H1 (cell line): ENCODE measurements at regions not wholly inside any gene's neighbourhood (a gene's known extent, or its start where the extent isn't known, plus 50 kb on each side); places are given as distances from the start of the nearest gene placed in this dataset.

ENCODE experiments used
- CTCF ChIA-PET: fragments of 300-600 bp; sonication (Branson Sonifier 250); formaldehyde crosslinking; loops from one replicate; lab custom pipeline; 2021; ENCODE audit not compliant: partially characterized antibody; lab: Charles Lee
- POLR2A ChIA-PET: fragments of 300-600 bp; sonication (Branson Sonifier 250); formaldehyde crosslinking; loops from one replicate; lab custom pipeline; 2021; ENCODE audit warnings: inconsistent platforms; ENCODE audit not compliant: partially characterized antibody; lab: Charles Lee
- DNase-seq, 2 experiments: peaks; one replicate each; pipeline versions ENCODE4 v3.0.0 to v3.0.0-alpha.2; 2010 to 2022; ENCODE audit warnings: low spot score in 2 of 2, low read depth in 1 of 2, mixed read lengths in 1 of 2
- FAIRE-seq: peaks from 2 replicates; lab custom pipeline; 2011; peaks lifted over from hg19 to GRCh38; lab: Jason Lieb, UNC
- H2AFZ ChIP-seq: 2 replicates; pipeline ENCODE4 v1.8.1; 2012; ENCODE audit warnings: low read length, inconsistent platforms
- H2AK5ac ChIP-seq: 2 replicates; pipeline ENCODE4 v1.6.1; 2013; ENCODE audit warnings: low read depth, low read length
- H2BK120ac ChIP-seq: replicated peaks from 2 replicates; pipeline ENCODE3; 2013; ENCODE audit warnings: low read depth, low read length, inconsistent platforms
- H2BK12ac ChIP-seq: 2 replicates; pipeline ENCODE4 v1.6.1; 2013; ENCODE audit warnings: low read depth, low read length
- H2BK15ac ChIP-seq: 2 replicates; pipeline ENCODE4 v1.6.1; 2013; ENCODE audit warnings: low read length
- H2BK20ac ChIP-seq: 2 replicates; pipeline ENCODE4 v1.6.1; 2013; ENCODE audit warnings: low read length
- H2BK5ac ChIP-seq: 2 replicates; pipeline ENCODE4 v1.6.1; 2013; ENCODE audit warnings: low read depth, low read length
- H3K14ac ChIP-seq: 2 replicates; pipeline ENCODE4 v1.6.1; 2013; ENCODE audit warnings: inconsistent platforms; ENCODE audit not compliant: insufficient read length
- H3K18ac ChIP-seq: 2 replicates; pipeline ENCODE4 v1.6.1; 2013; ENCODE audit warnings: low read length; ENCODE audit errors: extremely low read depth
- H3K23ac ChIP-seq: 2 replicates; pipeline ENCODE4 v1.6.1; 2013; ENCODE audit warnings: inconsistent platforms; ENCODE audit not compliant: insufficient read length
- H3K23me2 ChIP-seq: 2 replicates; pipeline ENCODE4 v1.6.1; 2013; ENCODE audit warnings: low read depth, low read length
- H3K27ac ChIP-seq: 2 replicates; pipeline ENCODE4 v1.6.1; 2011; ENCODE audit warnings: low read depth, low read length, inconsistent platforms
- H3K27me3 ChIP-seq, 4 experiments: replicated peaks in 1 of 4; 1 replicate in 1 of 4; 2 replicates in 3 of 4; pipeline versions ENCODE4 v1.6.1 to v1.8.1; 2011 to 2013; ENCODE audit warnings: low read length in 3 of 4, mild to moderate bottlenecking in 3 of 4, inconsistent platforms in 2 of 4, mixed read lengths in 2 of 4, moderate library complexity in 1 of 4; ENCODE audit not compliant: control insufficient read depth in 3 of 4, insufficient read depth in 3 of 4; ENCODE audit errors: extremely low read depth in 1 of 4
- H3K36me3 ChIP-seq, 4 experiments: 2 replicates each; pipeline versions ENCODE4 v1.6.1 to v1.8.1; 2011 to 2013; ENCODE audit warnings: mild to moderate bottlenecking in 4 of 4, low read length in 3 of 4, moderate library complexity in 2 of 4, control low read depth in 1 of 4, inconsistent platforms in 1 of 4; ENCODE audit not compliant: insufficient read depth in 4 of 4, control insufficient read depth in 2 of 4
- H3K4ac ChIP-seq: replicated peaks from 2 replicates; pipeline ENCODE3; 2013; ENCODE audit warnings: low read length, low read depth, mixed read lengths, inconsistent platforms; ENCODE audit not compliant: insufficient read length
- H3K4me1 ChIP-seq, 4 experiments: replicated peaks in 1 of 4; 1 replicate in 1 of 4; 2 replicates in 3 of 4; pipeline versions ENCODE4 v1.6.1 to v1.8.1; 2011 to 2013; ENCODE audit warnings: low read length in 3 of 4, inconsistent platforms in 2 of 4, mixed read lengths in 1 of 4; ENCODE audit not compliant: insufficient read depth in 4 of 4, control insufficient read depth in 3 of 4
- H3K4me2 ChIP-seq, 2 experiments: 2 replicates each; pipeline versions ENCODE4 v1.6.1 to v1.8.1; 2011 to 2013; ENCODE audit warnings: low read depth in 2 of 2, low read length in 2 of 2, control low read depth in 1 of 2, inconsistent platforms in 1 of 2, mild to moderate bottlenecking in 1 of 2; ENCODE audit not compliant: insufficient read depth in 1 of 2
- H3K4me3 ChIP-seq, 4 experiments: fragments of 200-600, 300-600 bp in 1 of 4; sonication (generic), shearing (Covaris generic), sonication (Bioruptor Twin) in 1 of 4; 2 replicates each; pipeline versions ENCODE4 v1.5.1 to v1.8.1; 2011 to 2016; ENCODE audit warnings: low read length in 4 of 4, low read depth in 3 of 4, control low read depth in 2 of 4, inconsistent platforms in 2 of 4, mild to moderate bottlenecking in 2 of 4, mixed read lengths in 1 of 4, moderate library complexity in 1 of 4; ENCODE audit not compliant: insufficient read depth in 2 of 4; ENCODE audit errors: extremely low read depth in 1 of 4
- H3K56ac ChIP-seq: replicated peaks from 2 replicates; pipeline ENCODE3; 2013; ENCODE audit warnings: low read depth, mild to moderate bottlenecking, mixed read lengths, low read length, inconsistent platforms; ENCODE audit not compliant: insufficient read length
- H3K79me1 ChIP-seq: 2 replicates; pipeline ENCODE4 v1.6.1; 2013; ENCODE audit warnings: low read depth, low read length, control low read depth
- H3K79me2 ChIP-seq, 2 experiments: 2 replicates each; pipeline versions ENCODE4 v1.6.1 to v1.8.1; 2012 to 2013; ENCODE audit warnings: low read length in 2 of 2, mild to moderate bottlenecking in 2 of 2, inconsistent platforms in 1 of 2; ENCODE audit not compliant: insufficient read depth in 2 of 2, control insufficient read depth in 1 of 2
- H3K9ac ChIP-seq, 4 experiments: replicated peaks in 1 of 4; 1 replicate in 1 of 4; 2 replicates in 3 of 4; pipeline versions ENCODE4 v1.6.1 to v1.8.1; 2011 to 2013; ENCODE audit warnings: low read depth in 3 of 4, low read length in 3 of 4, control low read depth in 2 of 4, mild to moderate bottlenecking in 2 of 4, moderate library complexity in 2 of 4, inconsistent platforms in 1 of 4; ENCODE audit errors: extremely low read depth in 1 of 4
- H3K9me3 ChIP-seq, 2 experiments: 2 replicates each; pipeline versions ENCODE4 v1.6.1 to v1.8.1; 2012 to 2013; ENCODE audit warnings: mild to moderate bottlenecking in 2 of 2, moderate library complexity in 2 of 2, control low read depth in 1 of 2, inconsistent platforms in 1 of 2, low read depth in 1 of 2, low read length in 1 of 2, mixed read lengths in 1 of 2; ENCODE audit not compliant: insufficient read depth in 2 of 2
- H4K20me1 ChIP-seq, 2 experiments: replicated peaks in 1 of 2; 2 replicates each; pipeline versions ENCODE3 to v1.8.1; 2011 to 2013; ENCODE audit warnings: inconsistent platforms in 2 of 2, low read length in 2 of 2, mild to moderate bottlenecking in 1 of 2; ENCODE audit not compliant: insufficient read depth in 2 of 2, control insufficient read depth in 1 of 2
- H4K5ac ChIP-seq: 2 replicates; pipeline ENCODE4 v1.6.1; 2013; ENCODE audit warnings: low read length, low read depth, mixed read lengths, inconsistent platforms; ENCODE audit not compliant: insufficient read length
- H4K8ac ChIP-seq: 2 replicates; pipeline ENCODE4 v1.8.0; 2013; ENCODE audit warnings: mild to moderate bottlenecking, moderate library complexity, low read length, inconsistent platforms; ENCODE audit not compliant: insufficient read depth; ENCODE audit errors: extremely low read depth
- H4K91ac ChIP-seq: replicated peaks from 2 replicates; pipeline ENCODE3; 2013; ENCODE audit warnings: low read length, mixed read lengths, inconsistent platforms; ENCODE audit not compliant: insufficient read length
- BCL11A ChIP-seq, 2 experiments: IDR thresholded peaks; one replicate each; pipeline ENCODE4 v1.6.1; 2011; ENCODE audit warnings: low read depth in 2 of 2, low read length in 2 of 2, mild to moderate bottlenecking in 2 of 2
- BRCA1 ChIP-seq: IDR thresholded peaks from 2 replicates; pipeline ENCODE4 v1.6.1; 2012; ENCODE audit warnings: low read depth, low read length, improper control_type of control experiment
- CHD2 ChIP-seq: IDR thresholded peaks from 2 replicates; pipeline ENCODE4 v1.6.1; 2012; ENCODE audit warnings: low read length, improper control_type of control experiment
- EGR1 ChIP-seq: IDR thresholded peaks from 2 replicates; pipeline ENCODE4 v1.6.1; 2011; ENCODE audit warnings: low read depth, low read length, borderline replicate concordance
- FOSL1 ChIP-seq: IDR thresholded peaks from 2 replicates; pipeline ENCODE4 v1.6.1; 2011; ENCODE audit warnings: mild to moderate bottlenecking, low read depth, low read length, moderate library complexity; ENCODE audit not compliant: insufficient read depth
- GABPA ChIP-seq: IDR thresholded peaks from 2 replicates; pipeline ENCODE4 v1.6.1; 2011; ENCODE audit warnings: mild to moderate bottlenecking, low read length, moderate library complexity, borderline replicate concordance; ENCODE audit not compliant: insufficient read depth
- GTF2F1 ChIP-seq: IDR thresholded peaks from 2 replicates; pipeline ENCODE4 v1.6.1; 2012; ENCODE audit warnings: low read depth, low read length, improper control_type of control experiment, borderline replicate concordance
- NRF1 ChIP-seq: IDR thresholded peaks from 2 replicates; pipeline ENCODE4 v1.6.1; 2011; ENCODE audit warnings: mild to moderate bottlenecking, low read depth, low read length, improper control_type of control experiment
- PHF8 ChIP-seq: fragments of 200-600 bp; sonication (generic); conservative IDR thresholded peaks from 2 replicates; pipeline ENCODE4 v1.7.1; 2012; ENCODE audit warnings: low read depth, mild to moderate bottlenecking, inconsistent platforms, low read length, moderate library complexity
- POU5F1 ChIP-seq: IDR thresholded peaks from 2 replicates; pipeline ENCODE4 v1.6.1; 2011; ENCODE audit warnings: low read depth, mild to moderate bottlenecking, low read length, moderate library complexity
- RBBP5 ChIP-seq: IDR thresholded peaks from 2 replicates; pipeline ENCODE4 v1.7.1; 2012; ENCODE audit warnings: low read depth, mild to moderate bottlenecking, inconsistent platforms, low read length, moderate library complexity, borderline replicate concordance
- TAF7 ChIP-seq: optimal IDR thresholded peaks from 2 replicates; pipeline ENCODE3; 2011; ENCODE audit warnings: low read depth, mild to moderate bottlenecking, inconsistent platforms, low read length, moderate library complexity, borderline replicate concordance
- TEAD4 ChIP-seq: IDR thresholded peaks from 2 replicates; pipeline ENCODE4 v1.6.1; 2012; ENCODE audit warnings: low read depth, low read length, inconsistent platforms, mixed read lengths
- WGBS, 2 experiments: shearing (Covaris generic) in 1 of 2; methylation state at CpG; one replicate each; pipeline versions ENCODE4 v1.1.6 to v1.1.7; 2013 to 2015; ENCODE audit warnings: low lambda C conversion rate in 2 of 2, mixed read lengths in 2 of 2, inconsistent platforms in 1 of 2, low coverage in 1 of 2, missing lambda C conversion rate in 1 of 2; ENCODE audit not compliant: insufficient replicate concordance in 2 of 2, insufficient coverage in 1 of 2, insufficient read length in 1 of 2; ENCODE audit errors: extremely low coverage in 1 of 2, missing lambda C conversion rate in 1 of 2; 5-methylcytosine and 5-hydroxymethylcytosine counted together

GRCh38 chr11:45045683-45046471 is 95.2 kb upstream of the TP53I11 start:
- Histone ChIP-seq H4K8ac (peak overlapping the region; percentile 45; the same call in 1 of the 2 replicates), H3K4me3 (no peak overlapping the region), H3K23ac (no peak overlapping the region), H3K4me2 (no peak overlapping the region), H3K79me1 (no peaks in the 10 kb centered on the region), H3K23me2 (no peaks in the 10 kb centered on the region), H2BK5ac (0 out of 2 replicates have a peak overlapping the region, but pooled peaks have one; percentile 7), H2BK15ac (no peak overlapping the region), H4K5ac (no peak overlapping the region), H3K27me3 (0 out of 7 replicates have a peak, but pooled peaks cover 0 to 1% (median 0%) of the 10 kb centered on the region in 4 experiments), H3K4me1 (no peaks in the 10 kb centered on the region; a peak in 2 of 7 replicates), H3K27ac (no peak overlapping the region), H2BK12ac (no peak overlapping the region; the same call in 1 of the 2 replicates), H3K79me2 (no peaks in the 10 kb centered on the region), H3K18ac (no peak overlapping the region; the same call in 1 of the 2 replicates), H3K4ac (peak overlapping the region; percentile 20), H3K9me3 (no peaks in the 10 kb centered on the region), H2AFZ (no peak overlapping the region), H2AK5ac (no peak overlapping the region), H3K36me3 (no peaks in the 10 kb centered on the region; a peak in 1 of 8 replicates), H3K56ac (no peak overlapping the region), H4K91ac (peak overlapping the region; percentile 62), H2BK120ac (no peak overlapping the region), H3K14ac (no peak overlapping the region), H3K9ac (no peak overlapping the region), H2BK20ac (no peak overlapping the region), H4K20me1 (no peaks in the 10 kb centered on the region)
- POLR2A ChIA-PET: no interaction called here
- FAIRE-seq (no peak), DNase-seq (no peak)
- WGBS, 2 experiments: 82% methylated on average over 19 of the region's 19 CpGs; no CpG with 5 or more reads in 1 of the 2 experiments
- CTCF ChIA-PET: interaction anchor here (0.8 to 1.9 kb wide), 10 partner anchors 15 to 110 kb away, joined by 3 to 5 read pairs (median 3); no protein-coding TSS in a partner anchor
- TF ChIP-seq EGR1 (no peak), POU5F1 (no peak), BRCA1 (no peak), BCL11A (IDR thresholded peaks at IDR 0.05; ENCODE audit: low read depth in 2 of 2, low read length in 2 of 2) (no peak), GTF2F1 (no peak), TEAD4 (no peak), TAF7 (no peak), GABPA (no peak), PHF8 (no peak), CHD2 (no peak), RBBP5 (no peak), NRF1 (no peak), FOSL1 (no peak)
